ENCODE measurements at regions not wholly inside any gene's neighbourhood (a gene's known extent, or its start where the extent isn't known, plus 50 kb on each side); places are given as distances from the start of the nearest gene placed in this dataset.

GRCh38 chr11:33500332-33500731 is 200.3 kb downstream of the C11orf91 start:
- TF ChIP-seq EZH2phosphoT487 (IDR thresholded peaks at IDR 0.05; ENCODE audit: insufficient read depth, low read depth): no peak
- TF ChIP-seq EZH2 (IDR thresholded peaks at IDR 0.05; ENCODE audit: insufficient read depth, poor library complexity, severe bottlenecking): no peak

Measured in GM23248 (cell line).